ENCODE measurements at regions not wholly inside any gene's neighbourhood (a gene's known extent, or its start where the extent isn't known, plus 50 kb on each side); places are given as distances from the start of the nearest gene placed in this dataset.
"Not testable (repeated sequence)": the region's sequence is repeated elsewhere in the genome, so short reads cannot be mapped to it uniquely, and the experiment has no call there.

DNA sequence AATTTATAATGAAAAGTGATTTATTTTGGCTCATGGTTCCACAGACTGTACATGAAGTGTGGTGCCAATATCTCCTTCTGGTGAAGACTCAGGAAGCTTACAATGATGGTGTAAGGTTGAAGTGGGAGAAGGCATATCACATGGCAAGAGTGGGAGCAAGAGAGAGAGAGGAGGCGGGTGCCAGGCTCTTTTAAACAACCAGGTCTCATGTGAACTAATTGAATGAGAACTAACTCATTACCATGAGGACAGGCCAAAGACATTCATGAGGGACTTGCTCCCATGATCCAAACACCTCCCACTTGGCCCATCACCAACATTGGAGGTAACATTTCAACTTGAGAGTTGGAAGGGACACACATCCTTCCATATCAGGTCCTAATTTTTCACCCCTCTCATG, 155.2 kb downstream of the SLC38A4 start:
- DNase-seq (ENCODE audit: low spot score), result no peak

DNA sequence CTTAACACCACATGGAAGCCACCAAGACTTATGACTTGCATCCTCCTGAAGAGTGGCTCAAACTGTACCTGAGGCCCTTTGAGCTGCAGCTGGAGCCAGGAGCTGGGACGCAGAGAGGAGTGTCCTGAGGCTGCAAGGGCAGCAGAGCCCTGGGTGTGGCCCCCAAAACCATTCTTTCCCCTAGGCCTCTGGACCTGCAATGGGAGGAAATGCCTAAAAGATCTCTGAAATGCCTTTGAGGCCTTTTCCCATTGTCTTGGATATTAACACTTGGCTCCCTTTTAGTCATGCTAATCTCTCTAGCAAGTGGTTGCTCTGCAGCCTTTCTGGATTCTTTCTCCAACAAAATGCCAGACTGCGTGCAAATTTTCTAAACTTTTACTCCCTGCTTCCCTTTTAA, 156.1 kb downstream of the SLC38A4 start:
- no peak for DNase-seq (ENCODE audit: low spot score)

DNA sequence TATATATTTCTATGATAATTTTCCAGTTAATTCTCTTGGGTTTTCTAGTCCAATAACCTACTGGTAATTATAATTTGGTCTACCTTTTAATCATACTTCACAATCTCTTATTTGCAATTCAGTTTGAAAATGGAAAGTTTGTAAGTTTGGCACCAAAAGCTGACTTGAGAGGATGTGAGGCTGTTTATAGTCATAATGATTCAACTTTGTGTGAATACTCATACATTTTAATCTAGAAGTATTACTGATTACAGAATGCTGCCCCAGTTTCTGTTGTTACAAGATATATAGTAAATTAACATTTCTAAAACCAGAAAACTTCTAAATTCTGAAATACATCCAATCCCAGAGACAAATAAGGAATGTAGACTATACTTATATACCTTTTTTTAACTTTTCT, 158.2 kb downstream of the SLC38A4 start:
- no peak for DNase-seq (ENCODE audit: low spot score)

DNA sequence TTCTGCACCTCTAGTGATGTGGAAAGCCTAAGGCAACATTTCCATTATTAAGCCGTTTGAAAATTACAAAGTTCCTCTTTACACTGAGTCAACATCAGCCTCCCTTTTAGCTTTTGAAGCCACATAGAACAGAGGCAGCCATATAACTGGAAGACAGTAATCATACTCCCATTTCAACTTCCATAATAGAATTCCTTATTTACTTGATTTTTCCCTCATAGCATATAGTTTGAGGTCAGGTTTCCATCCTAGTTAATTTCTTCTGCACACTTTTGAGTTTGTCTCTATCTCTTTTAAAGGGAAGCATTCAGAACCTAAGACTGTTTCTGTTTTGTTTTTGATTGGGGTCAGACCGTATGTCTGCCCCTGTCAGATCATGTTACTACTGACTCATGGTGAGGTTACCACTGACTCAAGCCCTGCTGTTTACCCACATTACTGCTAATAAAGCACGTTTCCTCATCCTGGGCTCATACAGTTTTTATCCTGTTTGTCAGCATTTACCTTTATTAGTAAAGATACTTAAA, 161.0 kb downstream of the SLC38A4 start:
- no peak for DNase-seq (ENCODE audit: low spot score)

DNA sequence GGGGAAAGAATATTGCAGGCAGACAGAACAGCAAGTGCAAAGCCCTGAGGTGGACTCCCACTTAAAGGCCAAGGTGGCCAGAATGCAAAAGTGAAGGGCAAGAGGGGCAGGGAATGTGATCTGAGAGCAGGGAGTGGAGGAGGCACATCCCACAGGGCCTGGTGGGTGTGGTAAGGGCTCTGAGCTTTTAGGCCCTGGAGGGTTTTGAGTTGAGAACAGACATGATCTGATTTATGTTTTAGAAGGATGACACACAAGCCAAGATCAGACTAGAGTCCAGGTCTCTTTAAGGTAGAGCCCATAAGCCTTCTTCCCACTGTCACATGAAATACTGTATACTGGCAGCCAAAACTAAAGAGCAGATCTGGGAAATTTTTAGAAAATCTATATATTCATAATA, 162.5 kb downstream of the SLC38A4 start:
- no peak for DNase-seq (ENCODE audit: low spot score)

- peak; percentile 76 for DNase-seq (ENCODE audit: low spot score)
Measured at GRCh38 chr12:46661110-46661845, 164.5 kb downstream of the SLC38A4 start.

DNA sequence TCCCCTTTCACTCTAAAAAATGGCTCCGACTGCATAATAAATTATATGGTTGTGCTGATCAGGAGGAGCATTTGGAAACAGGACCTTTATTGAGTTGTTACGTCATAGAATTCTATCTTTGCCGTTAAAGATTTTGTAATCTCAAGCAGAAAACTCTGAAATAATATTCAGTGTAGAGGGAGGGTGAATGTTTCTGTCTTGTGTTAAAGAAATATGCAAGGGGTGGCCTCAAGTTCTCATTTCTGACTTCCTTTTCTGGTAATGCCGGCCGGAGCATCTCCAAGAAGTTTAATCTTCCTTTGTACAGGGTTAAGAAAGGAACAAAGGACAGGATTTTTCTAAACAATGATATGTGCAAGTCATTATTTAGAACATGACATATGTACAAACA, 165.1 kb downstream of the SLC38A4 start:
- no peak for DNase-seq (ENCODE audit: low spot score)

- DNase-seq (ENCODE audit: low spot score), result no peak
Measured at GRCh38 chr12:46660276-46660675, 165.5 kb downstream of the SLC38A4 start.

- no peak for DNase-seq (ENCODE audit: low spot score)
Measured at GRCh38 chr12:46659824-46660223, 166.0 kb downstream of the SLC38A4 start.

DNA sequence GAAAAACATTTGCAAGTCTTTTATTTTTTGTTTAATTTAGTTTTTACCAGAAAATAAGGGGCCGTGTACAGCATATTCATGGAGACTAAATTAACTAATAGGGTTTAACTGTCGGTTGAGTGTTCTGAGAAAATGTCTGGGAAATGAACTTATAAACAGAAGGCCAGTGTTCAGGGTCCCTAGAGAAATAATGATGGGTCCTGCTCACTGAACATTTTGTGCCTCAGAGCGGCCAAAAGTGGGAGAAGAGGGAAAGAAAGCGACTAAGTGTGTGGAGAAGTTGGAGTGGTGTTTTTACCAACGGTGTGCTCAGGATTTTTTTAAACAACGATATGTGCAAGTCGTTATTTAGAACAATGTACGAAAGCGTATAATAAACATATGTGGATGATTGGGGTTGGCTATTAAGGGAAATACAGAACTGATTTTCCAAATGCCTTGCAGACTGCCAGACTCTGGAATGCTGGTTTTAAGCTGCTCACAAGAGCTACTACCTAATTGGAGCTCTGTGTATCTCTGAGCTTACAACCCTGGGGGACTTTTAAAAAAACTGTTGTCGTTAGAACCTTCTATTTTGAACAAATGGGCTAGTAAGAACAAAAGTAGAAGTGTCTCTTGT, 166.7 kb downstream of the SLC38A4 start:
- peak; percentile 26 for DNase-seq (ENCODE audit: low spot score)

DNA sequence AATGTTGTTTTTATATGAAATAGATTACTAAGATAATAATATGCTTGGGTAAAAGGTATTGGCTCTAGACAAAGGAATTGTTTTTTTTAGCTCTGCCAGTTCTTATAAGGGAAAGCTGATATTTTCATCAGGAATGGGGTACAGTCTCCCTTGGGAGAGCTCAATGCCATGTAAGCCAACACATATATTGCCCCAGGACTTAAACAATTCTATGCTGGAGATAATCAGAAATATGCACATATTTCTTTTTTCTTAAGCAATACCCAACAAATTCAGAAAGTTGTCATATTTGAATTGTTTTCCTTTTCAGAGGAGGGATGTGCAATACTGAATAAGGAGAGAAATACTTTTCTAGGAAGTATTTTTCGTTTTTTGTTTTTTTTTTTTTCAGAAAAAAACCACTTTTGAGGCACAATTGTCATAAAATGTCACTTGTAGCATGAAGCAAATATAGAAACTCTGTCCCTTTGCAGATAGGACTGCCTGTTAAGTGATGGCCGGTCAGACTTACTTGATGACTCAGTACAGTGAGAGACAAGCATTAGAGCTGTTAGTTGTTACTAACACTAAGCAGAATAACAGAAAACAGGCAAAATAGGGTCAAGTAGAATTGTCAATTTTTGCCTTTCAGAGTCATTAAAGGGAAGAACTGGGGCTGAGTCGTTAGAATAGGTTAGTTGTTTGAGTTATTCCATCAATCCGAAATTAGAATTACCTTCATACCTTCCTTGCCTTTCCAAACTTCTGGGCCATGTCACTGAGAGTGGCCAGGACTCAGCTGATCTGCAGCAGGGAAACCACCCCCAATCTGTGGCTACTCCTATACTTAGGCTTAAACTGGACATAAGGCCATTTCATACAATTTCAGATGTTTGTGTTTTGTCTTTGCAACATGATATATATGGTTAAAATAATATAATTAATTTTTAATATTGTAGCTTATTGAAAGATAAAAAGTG, 168.1 kb downstream of the SLC38A4 start:
- peak; percentile 21 for DNase-seq (ENCODE audit: low spot score)

GRCh38 chr12:46655984-46656383, 169.8 kb downstream of the SLC38A4 start:
- DNase-seq (ENCODE audit: low spot score), result not testable (repeated sequence)

GRCh38 chr12:46653311-46653710, 172.5 kb downstream of the SLC38A4 start:
- no peak for DNase-seq (ENCODE audit: low spot score)

- DNase-seq (ENCODE audit: low spot score), result no peak
Measured at GRCh38 chr12:46652692-46653091, 173.1 kb downstream of the SLC38A4 start.

DNA sequence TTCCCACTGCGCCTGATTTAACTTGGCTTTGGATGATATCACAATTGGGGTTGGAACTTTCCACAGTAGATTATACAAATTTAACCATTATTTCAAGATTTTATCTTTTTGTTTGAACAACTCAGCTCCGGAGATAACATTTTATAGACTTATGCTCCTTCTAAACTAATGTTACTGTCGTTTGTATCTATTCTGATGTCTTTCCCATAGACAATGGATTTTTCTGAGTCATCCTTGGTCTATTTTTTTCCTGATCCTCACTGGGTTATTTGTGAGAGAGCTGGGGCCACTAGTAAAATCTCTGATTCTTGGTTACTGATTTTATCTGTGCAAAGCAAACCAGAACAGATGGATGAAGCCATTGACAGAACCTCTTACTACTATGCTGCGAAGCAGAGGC, 175.1 kb downstream of the SLC38A4 start:
- no peak for DNase-seq (ENCODE audit: low spot score)

DNA sequence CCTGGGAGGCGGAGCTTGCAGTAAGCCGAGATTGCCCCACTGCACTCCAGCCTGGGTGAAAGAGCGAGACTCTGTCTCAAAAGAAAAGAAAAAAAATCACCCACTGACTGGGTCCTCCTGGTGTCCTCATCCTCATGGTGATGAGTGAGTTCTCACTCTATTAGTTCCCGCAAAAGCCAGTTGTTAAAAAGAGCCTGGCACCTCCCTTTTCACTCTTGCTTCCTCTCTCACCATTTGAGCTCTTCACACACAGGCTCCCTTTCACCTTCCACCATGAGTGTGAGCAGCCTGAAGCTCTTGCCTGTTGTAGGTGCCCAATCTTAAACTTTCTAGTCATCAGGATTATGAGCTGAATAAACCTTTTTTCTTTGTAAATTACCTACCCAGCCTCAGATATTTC, 176.4 kb downstream of the SLC38A4 start:
- no peak for DNase-seq (ENCODE audit: low spot score)

GRCh38 chr12:46647034-46647433, 178.8 kb downstream of the SLC38A4 start:
- no peak for DNase-seq (ENCODE audit: low spot score)

- not testable (repeated sequence) for DNase-seq (ENCODE audit: low spot score)
Measured at GRCh38 chr12:46641649-46642048, 184.1 kb downstream of the SLC38A4 start.

DNA sequence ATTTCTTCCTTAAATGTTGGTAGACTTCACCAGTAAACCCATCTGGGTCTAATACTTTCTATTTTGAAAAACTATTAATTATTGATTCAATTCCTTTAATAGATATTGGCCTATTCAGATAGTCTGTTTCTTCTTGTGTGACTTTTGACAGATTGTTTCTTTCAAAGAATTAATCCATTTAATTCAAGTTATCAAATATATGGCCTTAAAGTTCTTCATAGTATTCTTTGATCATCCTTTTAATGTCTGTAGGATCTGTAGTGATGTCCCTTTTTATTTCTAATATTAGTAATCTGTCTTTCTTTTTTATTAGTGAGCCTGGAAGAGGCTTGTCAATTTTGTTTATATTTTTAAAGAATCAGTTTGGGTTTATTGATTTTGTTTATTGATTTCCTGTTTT, 190.0 kb downstream of the SLC38A4 start:
- no peak for DNase-seq (ENCODE audit: low spot score)

DNA sequence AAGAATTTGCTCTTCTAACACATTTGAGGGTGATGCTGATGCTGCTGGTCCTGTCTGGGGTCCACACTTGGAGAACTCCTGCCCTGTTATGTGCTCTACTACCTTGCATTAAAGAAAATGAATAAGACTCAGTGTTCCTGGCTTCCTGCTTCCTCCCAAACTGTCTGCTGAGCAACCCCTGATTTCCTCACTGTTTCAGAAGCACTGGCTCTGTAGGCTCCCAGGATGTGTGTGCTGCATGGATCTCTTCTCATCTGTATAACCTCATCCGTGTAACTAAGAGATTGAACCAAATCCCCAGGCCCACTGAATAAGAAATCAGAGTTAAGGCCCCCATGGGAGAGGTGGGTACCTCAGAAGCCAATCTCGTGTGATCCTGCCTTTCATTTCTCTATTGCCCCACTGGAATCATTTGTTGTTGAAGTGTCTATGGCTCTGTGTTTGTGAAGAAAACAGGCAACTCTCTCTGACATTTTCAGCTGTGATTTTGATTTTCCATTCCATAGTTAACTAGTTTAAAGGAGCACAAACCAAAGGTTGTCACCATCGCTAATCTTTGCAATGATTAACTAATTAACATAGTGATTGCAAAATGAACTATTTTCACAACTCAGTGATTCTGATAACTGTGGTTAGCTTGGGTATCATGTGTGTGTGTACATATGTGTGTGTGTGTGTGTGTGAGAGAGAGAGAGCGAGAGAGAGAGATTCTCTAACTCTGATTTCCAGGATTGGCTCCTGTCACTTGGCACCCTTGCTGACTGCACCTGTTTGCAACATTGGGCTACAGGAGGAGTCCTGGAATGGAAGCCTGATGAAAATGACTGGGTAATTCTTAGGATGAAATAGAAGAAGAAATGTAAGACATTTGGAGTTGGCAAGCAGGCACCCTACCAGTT, 196.2 kb downstream of the SLC38A4 start:
- no peak for DNase-seq (ENCODE audit: low spot score)

GRCh38 chr12:46628176-46628575, 197.6 kb downstream of the SLC38A4 start:
- no peak for DNase-seq (ENCODE audit: low spot score)
